Stimulated activated CD8-positive, alpha-beta memory T cell treated with anti-CD3 and anti-CD28 coated beads, Interleukin-12 subunit alpha, Interleukin-12 subunit beta, amount 100 ng/mL, for 4 hours (primary cell): ENCODE measurements at regions not wholly inside any gene's neighbourhood (a gene's known extent, or its start where the extent isn't known, plus 50 kb on each side); places are given as distances from the start of the nearest gene placed in this dataset.

Experiments
- DNase-seq: peaks from one replicate; pipeline ENCODE4 v3.0.0-alpha.2; 2020; ENCODE audit warnings: low read depth

DNA sequence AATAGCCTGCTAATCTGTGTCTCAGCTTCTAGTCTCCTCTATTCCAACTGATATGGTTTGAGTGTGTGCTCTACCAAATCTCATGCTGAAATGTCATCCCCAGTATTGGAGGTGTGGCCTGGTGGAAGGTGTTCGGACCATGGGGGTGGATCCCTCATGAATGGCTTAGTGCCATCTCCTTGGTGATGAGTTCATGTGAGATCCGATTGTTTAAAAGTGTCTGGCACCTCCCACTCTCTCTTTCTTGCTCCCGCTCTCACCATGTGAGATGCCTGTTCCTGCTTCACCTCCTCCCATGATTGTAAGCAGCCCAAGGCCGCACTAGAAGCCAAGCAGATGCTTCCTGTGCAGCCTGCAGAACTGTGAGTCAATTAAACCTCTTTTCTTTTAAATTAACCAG, 73.5 kb upstream of the CAMK1G start:
- no peak for DNase-seq

DNA sequence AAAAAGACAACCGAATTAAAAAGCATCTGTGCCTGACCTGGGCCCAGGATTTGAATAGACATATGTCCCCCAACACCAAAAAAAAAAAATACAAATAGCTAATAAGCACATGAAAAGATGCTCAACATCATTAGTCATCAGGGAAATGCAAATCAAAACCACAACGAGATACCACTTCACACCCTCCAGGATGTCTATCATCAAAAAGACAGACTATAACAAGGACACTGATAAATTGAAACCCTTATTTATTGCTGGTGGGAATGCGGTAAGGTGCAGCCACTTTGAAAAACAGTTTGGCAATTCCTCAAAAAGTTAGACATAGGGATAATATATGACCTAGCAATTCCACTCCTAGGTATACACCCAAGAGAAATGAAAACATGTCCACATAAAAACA, 72.3 kb upstream of the CAMK1G start:
- no peak for DNase-seq

- DNase-seq = no peak
Observed at GRCh38 chr1:209512821-209513220, 70.7 kb upstream of the CAMK1G start.

GRCh38 chr1:209513226-209513625, 70.3 kb upstream of the CAMK1G start:
- DNase-seq = no peak

GRCh38 chr1:209516771-209517680, 66.5 kb upstream of the CAMK1G start:
- no peak for DNase-seq

GRCh38 chr1:209517681-209518050, 65.8 kb upstream of the CAMK1G start:
- DNase-seq = no peak

GRCh38 chr1:209519786-209520185, 63.7 kb upstream of the CAMK1G start:
- no peak for DNase-seq

DNA sequence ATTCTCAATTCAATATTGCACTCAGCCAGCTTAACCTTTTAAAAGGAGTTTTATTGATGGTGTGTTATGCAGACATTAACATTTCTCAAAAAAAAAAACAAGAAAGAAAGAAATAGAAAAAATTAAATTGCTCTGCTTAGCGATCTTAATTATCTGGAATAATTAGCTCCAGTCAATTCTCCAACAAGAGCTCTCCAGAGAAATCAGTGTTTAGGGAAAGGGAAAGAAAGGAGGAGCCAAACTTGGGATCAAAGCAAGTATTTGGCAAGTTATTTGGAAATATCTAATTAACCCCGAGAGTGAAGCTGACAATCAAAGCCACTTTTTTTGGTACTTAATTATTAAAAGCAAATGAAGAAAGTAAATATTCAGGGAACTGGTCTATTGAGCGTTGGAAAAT, 60.7 kb upstream of the CAMK1G start:
- no peak for DNase-seq

DNA sequence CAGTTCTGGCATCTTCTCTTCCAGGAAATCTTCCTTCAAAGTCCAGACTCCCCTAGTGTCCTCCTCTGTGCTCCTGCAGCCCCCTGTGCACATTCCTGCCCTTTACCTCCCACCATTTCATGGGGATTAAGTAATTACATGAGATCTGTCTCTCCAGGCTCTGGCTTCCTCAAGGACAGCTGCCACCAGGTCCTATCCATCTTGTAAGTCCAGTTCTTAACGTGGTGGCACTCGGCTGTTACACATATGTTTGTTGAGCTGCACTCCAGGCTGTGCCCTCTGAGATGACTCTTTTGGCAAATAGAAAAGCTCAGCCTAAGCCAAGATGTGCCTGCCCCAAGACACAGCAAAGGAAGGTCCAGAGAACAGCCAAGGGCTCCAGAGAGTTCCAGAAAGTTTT, 57.4 kb upstream of the CAMK1G start:
- DNase-seq = no peak

GRCh38 chr1:209527372-209527771, 56.1 kb upstream of the CAMK1G start:
- DNase-seq = no peak

DNA sequence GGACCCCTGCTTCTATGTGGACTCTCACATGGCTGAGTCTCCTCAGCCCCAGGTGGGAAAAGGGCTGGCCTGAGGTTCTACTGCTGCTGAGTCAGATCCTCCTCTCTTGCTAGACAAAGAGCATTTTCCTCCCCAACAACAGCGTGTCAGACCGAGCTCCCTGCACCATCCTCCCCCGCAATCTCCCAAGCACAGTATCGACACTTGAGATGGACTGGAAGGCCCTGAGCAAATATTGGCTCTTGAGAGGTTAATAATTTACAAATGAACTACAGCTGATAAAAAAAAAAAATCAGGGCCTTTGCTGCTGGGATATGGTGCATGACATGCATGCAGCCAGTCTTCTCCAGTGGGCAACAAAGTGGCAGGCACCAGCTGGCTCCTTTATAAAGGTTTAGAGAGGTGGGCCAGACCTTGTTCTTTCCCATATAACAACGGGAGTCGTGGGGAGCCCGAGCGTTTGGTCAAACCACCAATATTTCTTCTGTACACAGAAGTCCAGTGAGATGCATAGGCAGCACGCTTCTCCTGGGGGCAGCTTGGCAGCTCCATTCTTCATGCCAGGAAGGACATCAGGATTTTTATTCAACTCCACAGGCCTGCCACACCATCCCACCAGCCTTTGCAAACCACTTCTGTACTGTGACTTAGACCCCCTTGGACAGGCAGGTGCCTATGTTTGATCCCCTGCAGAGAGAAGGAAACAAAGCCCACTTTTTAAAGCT, 55.4 kb upstream of the CAMK1G start:
- DNase-seq = no peak

GRCh38 chr1:209529233-209529632, 54.3 kb upstream of the CAMK1G start:
- no peak for DNase-seq

- DNase-seq = no peak
Observed at GRCh38 chr1:209531006-209531405, 52.5 kb upstream of the CAMK1G start.

DNA sequence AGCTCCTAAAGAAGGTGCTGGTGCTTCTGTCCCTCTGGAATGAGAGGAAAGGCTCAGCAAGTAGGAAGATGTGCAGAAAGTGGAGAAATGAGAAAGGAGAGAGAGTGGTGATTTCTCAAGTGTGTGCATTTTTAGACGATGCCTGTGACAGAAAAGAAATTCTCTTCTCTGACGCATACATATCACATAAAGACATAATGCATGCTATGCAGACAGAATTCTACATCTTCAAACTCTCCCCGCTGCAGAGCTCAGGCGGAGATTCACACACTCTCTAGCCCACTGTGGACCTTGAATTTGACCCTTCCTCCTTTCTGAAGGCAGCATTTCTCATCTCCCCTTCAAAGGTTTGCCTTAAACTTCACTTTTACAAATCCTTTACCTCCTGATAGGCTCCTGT, 52.0 kb upstream of the CAMK1G start:
- no peak for DNase-seq
